ENCODE measurements at regions not wholly inside any gene's neighbourhood (a gene's known extent, or its start where the extent isn't known, plus 50 kb on each side); places are given as distances from the start of the nearest gene placed in this dataset.
A peak's percentile ranks its signal among the peaks of the same experiment; 100 is the strongest.

GRCh38 chr20:39268981-39269461 is 306.9 kb downstream of the DHX35 start:
- intact Hi-C loops (cut with DNase I) = no loop called here
- no peaks in the 10 kb centered on the region for H3K9me3 ChIP-seq
- TF ChIP-seq CTCF (IDR thresholded peaks at IDR 0.05) = peak; percentile 55 to 81 (median 73)
- TF ChIP-seq POLR2A (IDR thresholded peaks at IDR 0.05) = no peak
- DNase-seq (peak; percentile 39 to 65 (median 48)), ATAC-seq (peak; percentile 47)
- no peaks in the 10 kb centered on the region for H3K36me3 ChIP-seq (replicated peaks in 1 of 2; ENCODE audit: insufficient read depth in 1 of 2, low read depth in 2 of 2)
- 27 to 36% methylated on average over 6 to 7 of the region's 7 CpGs for WGBS, 2 donors
- H3K4me1 ChIP-seq = no peaks in the 10 kb centered on the region
- no peak overlapping the region for H3K27ac ChIP-seq
- H3K4me3 ChIP-seq = no peak overlapping the region
- H3K27me3 ChIP-seq = no peaks in the 10 kb centered on the region

- TF ChIP-seq POLR2A (IDR thresholded peaks at IDR 0.05) (no peak), CTCF (IDR thresholded peaks at IDR 0.05) (no peak)
- intact Hi-C loops (cut with DNase I) = no loop called here
- WGBS, 2 donors = 52 to 58% methylated on average over 9 of the region's 9 CpGs
These were observed 306.4 kb downstream of the DHX35 start for GRCh38 chr20:39268491-39268951.

GRCh38 chr20:39266989-39267388 is 304.8 kb downstream of the DHX35 start:
- Histone ChIP-seq H3K4me3 (no peak overlapping the region), H3K9me3 (no peaks in the 10 kb centered on the region), H3K4me1 (no peaks in the 10 kb centered on the region), H3K27ac (no peak overlapping the region), H3K27me3 (no peaks in the 10 kb centered on the region), H3K36me3 (replicated peaks in 1 of 2; ENCODE audit: insufficient read depth in 1 of 2, low read depth in 2 of 2) (no peaks in the 10 kb centered on the region)
- intact Hi-C loops (cut with DNase I) = no loop called here
- 63 to 65% methylated on average over 4 of the region's 4 CpGs for WGBS, 2 donors
- no peak for TF ChIP-seq POLR2A (IDR thresholded peaks at IDR 0.05)
- no peak for TF ChIP-seq CTCF (IDR thresholded peaks at IDR 0.05)
- no peak for DNase-seq
- no peak for ATAC-seq

More at GRCh38 chr20:39268491-39268951, 306.4 kb downstream of the DHX35 start:
- H3K36me3 ChIP-seq (replicated peaks in 1 of 2; ENCODE audit: insufficient read depth in 1 of 2, low read depth in 2 of 2) = no peaks in the 10 kb centered on the region
- ATAC-seq = no peak
- H3K4me1 ChIP-seq = no peaks in the 10 kb centered on the region
- H3K4me3 ChIP-seq = no peak overlapping the region
- no peaks in the 10 kb centered on the region for H3K27me3 ChIP-seq
- DNase-seq = no peak
- H3K27ac ChIP-seq = no peak overlapping the region
- H3K9me3 ChIP-seq = no peaks in the 10 kb centered on the region

GRCh38 chr20:39264506-39265172 is 302.5 kb downstream of the DHX35 start:
- Histone ChIP-seq H3K27ac (no peak overlapping the region), H3K4me3 (no peak overlapping the region), H3K36me3 (replicated peaks in 1 of 2; ENCODE audit: insufficient read depth in 1 of 2, low read depth in 2 of 2) (no peaks in the 10 kb centered on the region), H3K9me3 (no peaks in the 10 kb centered on the region), H3K4me1 (no peaks in the 10 kb centered on the region), H3K27me3 (no peaks in the 10 kb centered on the region)
- intact Hi-C loops (cut with DNase I) = no loop called here
- ATAC-seq = peak; percentile 62
- TF ChIP-seq POLR2A (IDR thresholded peaks at IDR 0.05) (no peak), CTCF (IDR thresholded peaks at IDR 0.05) (peak; percentile 58 to 87 (median 66))
- 3 to 8% methylated on average over 3 of the region's 3 CpGs for WGBS, 2 donors
- DNase-seq = peak; percentile 61 to 67 (median 64)

GRCh38 chr20:39263076-39263475 is 300.9 kb downstream of the DHX35 start:
- Histone ChIP-seq H3K36me3 (replicated peaks in 1 of 2; ENCODE audit: insufficient read depth in 1 of 2, low read depth in 2 of 2) (no peaks in the 10 kb centered on the region), H3K27ac (no peak overlapping the region), H3K4me1 (no peaks in the 10 kb centered on the region), H3K27me3 (no peaks in the 10 kb centered on the region), H3K4me3 (no peak overlapping the region), H3K9me3 (no peaks in the 10 kb centered on the region)
- intact Hi-C loops (cut with DNase I) = no loop called here
- TF ChIP-seq CTCF (IDR thresholded peaks at IDR 0.05) (no peak), POLR2A (IDR thresholded peaks at IDR 0.05) (no peak)
- DNase-seq (no peak), ATAC-seq (no peak)

All from body of pancreas (tissue), 4 donors.